ENCODE measurements at regions not wholly inside any gene's neighbourhood (a gene's known extent, or its start where the extent isn't known, plus 50 kb on each side); places are given as distances from the start of the nearest gene placed in this dataset.

DNA sequence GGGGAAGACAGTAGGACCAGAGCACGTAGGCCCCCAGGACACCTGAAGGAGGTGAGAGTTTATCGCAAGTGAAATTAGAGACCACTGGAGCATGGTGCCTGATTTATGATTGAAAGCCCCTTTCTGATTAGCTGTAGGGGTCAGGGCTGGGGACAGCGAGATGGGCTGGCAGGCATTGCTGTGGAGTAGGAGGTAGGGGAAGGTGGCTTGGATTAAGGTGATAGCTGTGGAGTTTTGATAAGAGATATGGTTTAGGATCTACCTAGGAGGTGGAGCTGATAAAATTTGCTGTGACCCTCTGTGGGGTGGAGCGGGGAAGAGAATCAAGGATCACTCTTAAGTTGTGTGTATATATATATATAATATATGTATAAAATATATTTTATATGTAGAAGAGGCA, 157.5 kb downstream of the CD8B2 start:
- DNase-seq (ENCODE audit: low spot score): no peak
- Histone ChIP-seq H3K27me3 (ENCODE audit: control insufficient read depth in 4 of 4, insufficient read depth in 4 of 4, low read length in 3 of 4) (no peaks in the 10 kb centered on the region), H3K4me3 (ENCODE audit: low read depth in 1 of 3, low read length in 3 of 3) (no peak overlapping the region), H3K27ac (ENCODE audit: low read depth in 1 of 2, low read length in 2 of 2) (no peak overlapping the region), H3K36me3 (ENCODE audit: control insufficient read depth in 4 of 4, insufficient read depth in 3 of 4, low read depth in 1 of 4, low read length in 3 of 4) (no peaks in the 10 kb centered on the region), H3K4me1 (ENCODE audit: control insufficient read depth in 4 of 4, insufficient read depth in 4 of 4, low read length in 3 of 4) (no peaks in the 10 kb centered on the region), H3K9me3 (ENCODE audit: control insufficient read depth in 4 of 4, low read length in 3 of 4) (no peaks in the 10 kb centered on the region), H3K9ac (ENCODE audit: low read depth in 1 of 2, low read length in 2 of 2) (no peak overlapping the region)
- 95% methylated on average over 4 of the region's 4 CpGs for WGBS
- TF ChIP-seq HNF4A (conservative IDR thresholded peaks at IDR 0.05): no peak
- TF ChIP-seq FOXA1 (IDR thresholded peaks at IDR 0.05): no peak
- TF ChIP-seq EGR1 (IDR thresholded peaks at IDR 0.05; ENCODE audit: low read depth in 2 of 2): no peak
- TF ChIP-seq HNF4G (IDR thresholded peaks at IDR 0.05): no peak
- TF ChIP-seq, protein P1, sequence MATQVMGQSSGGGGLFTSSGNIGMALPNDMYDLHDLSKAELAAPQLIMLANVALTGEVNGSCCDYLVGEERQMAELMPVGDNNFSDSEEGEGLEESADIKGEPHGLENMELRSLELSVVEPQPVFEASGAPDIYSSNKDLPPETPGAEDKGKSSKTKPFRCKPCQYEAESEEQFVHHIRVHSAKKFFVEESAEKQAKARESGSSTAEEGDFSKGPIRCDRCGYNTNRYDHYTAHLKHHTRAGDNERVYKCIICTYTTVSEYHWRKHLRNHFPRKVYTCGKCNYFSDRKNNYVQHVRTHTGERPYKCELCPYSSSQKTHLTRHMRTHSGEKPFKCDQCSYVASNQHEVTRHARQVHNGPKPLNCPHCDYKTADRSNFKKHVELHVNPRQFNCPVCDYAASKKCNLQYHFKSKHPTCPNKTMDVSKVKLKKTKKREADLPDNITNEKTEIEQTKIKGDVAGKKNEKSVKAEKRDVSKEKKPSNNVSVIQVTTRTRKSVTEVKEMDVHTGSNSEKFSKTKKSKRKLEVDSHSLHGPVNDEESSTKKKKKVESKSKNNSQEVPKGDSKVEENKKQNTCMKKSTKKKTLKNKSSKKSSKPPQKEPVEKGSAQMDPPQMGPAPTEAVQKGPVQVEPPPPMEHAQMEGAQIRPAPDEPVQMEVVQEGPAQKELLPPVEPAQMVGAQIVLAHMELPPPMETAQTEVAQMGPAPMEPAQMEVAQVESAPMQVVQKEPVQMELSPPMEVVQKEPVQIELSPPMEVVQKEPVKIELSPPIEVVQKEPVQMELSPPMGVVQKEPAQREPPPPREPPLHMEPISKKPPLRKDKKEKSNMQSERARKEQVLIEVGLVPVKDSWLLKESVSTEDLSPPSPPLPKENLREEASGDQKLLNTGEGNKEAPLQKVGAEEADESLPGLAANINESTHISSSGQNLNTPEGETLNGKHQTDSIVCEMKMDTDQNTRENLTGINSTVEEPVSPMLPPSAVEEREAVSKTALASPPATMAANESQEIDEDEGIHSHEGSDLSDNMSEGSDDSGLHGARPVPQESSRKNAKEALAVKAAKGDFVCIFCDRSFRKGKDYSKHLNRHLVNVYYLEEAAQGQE (IDR thresholded peaks at IDR 0.05): no peak
- no peak for TF ChIP-seq FOXA2 (IDR thresholded peaks at IDR 0.05)
- TF ChIP-seq, protein P2, sequence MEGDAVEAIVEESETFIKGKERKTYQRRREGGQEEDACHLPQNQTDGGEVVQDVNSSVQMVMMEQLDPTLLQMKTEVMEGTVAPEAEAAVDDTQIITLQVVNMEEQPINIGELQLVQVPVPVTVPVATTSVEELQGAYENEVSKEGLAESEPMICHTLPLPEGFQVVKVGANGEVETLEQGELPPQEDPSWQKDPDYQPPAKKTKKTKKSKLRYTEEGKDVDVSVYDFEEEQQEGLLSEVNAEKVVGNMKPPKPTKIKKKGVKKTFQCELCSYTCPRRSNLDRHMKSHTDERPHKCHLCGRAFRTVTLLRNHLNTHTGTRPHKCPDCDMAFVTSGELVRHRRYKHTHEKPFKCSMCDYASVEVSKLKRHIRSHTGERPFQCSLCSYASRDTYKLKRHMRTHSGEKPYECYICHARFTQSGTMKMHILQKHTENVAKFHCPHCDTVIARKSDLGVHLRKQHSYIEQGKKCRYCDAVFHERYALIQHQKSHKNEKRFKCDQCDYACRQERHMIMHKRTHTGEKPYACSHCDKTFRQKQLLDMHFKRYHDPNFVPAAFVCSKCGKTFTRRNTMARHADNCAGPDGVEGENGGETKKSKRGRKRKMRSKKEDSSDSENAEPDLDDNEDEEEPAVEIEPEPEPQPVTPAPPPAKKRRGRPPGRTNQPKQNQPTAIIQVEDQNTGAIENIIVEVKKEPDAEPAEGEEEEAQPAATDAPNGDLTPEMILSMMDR (IDR thresholded peaks at IDR 0.05; ENCODE audit: low read depth, low read length, missing input control): no peak
- no peak for TF ChIP-seq GABPA (IDR thresholded peaks at IDR 0.05 in 1 of 2, conservative IDR thresholded peaks at IDR 0.05 in 1 of 2)
- no peak for TF ChIP-seq RAD21 (IDR thresholded peaks at IDR 0.05)
- TF ChIP-seq, protein P3, sequence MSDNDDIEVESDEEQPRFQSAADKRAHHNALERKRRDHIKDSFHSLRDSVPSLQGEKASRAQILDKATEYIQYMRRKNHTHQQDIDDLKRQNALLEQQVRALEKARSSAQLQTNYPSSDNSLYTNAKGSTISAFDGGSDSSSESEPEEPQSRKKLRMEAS (IDR thresholded peaks at IDR 0.05): no peak
- no peak for TF ChIP-seq RXRA (IDR thresholded peaks at IDR 0.05)
- no peak for TF ChIP-seq JUND (IDR thresholded peaks at IDR 0.05)

DNA sequence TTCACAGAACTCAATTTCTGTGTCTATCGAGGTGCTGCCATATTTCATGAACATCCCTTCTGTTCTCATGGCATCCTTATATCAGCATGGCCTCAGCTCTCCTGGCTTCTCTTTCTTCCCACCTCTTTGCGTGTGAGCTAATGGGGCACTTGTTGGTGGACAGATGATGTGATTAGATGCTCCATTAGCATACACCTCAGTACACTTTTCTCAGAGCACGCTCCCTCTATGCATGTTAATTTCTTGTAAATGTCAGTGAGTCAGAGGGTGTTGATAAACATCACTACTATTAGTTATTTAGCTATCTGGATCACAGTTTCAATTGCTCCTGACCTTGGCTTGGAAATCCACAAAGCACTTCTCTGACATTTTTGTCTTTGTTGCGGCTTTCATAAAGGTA, 159.4 kb downstream of the CD8B2 start:
- no peak overlapping the region for H3K4me3 ChIP-seq (ENCODE audit: low read depth in 1 of 3, low read length in 3 of 3)
- H3K9me3 ChIP-seq (ENCODE audit: control insufficient read depth in 4 of 4, low read length in 3 of 4): peaks cover 0 to 2% (median 0%) of the 10 kb centered on the region in 4 donors
- H3K36me3 ChIP-seq (ENCODE audit: control insufficient read depth in 4 of 4, insufficient read depth in 3 of 4, low read depth in 1 of 4, low read length in 3 of 4): no peaks in the 10 kb centered on the region
- DNase-seq (ENCODE audit: low spot score): no peak
- H3K27me3 ChIP-seq (ENCODE audit: control insufficient read depth in 4 of 4, insufficient read depth in 4 of 4, low read length in 3 of 4): no peaks in the 10 kb centered on the region
- 92% methylated on average over 4 of the region's 4 CpGs for WGBS
- no peaks in the 10 kb centered on the region for H3K4me1 ChIP-seq (ENCODE audit: control insufficient read depth in 4 of 4, insufficient read depth in 4 of 4, low read length in 3 of 4)
- H3K27ac ChIP-seq (ENCODE audit: low read depth in 1 of 2, low read length in 2 of 2): no peak overlapping the region
- no peak overlapping the region for H3K9ac ChIP-seq (ENCODE audit: low read depth in 1 of 2, low read length in 2 of 2)
- TF ChIP-seq YY1 (IDR thresholded peaks at IDR 0.05) (no peak), EGR1 (IDR thresholded peaks at IDR 0.05; ENCODE audit: low read depth in 2 of 2) (no peak), RXRA (IDR thresholded peaks at IDR 0.05) (no peak), FOXA2 (IDR thresholded peaks at IDR 0.05) (no peak), NR2F2 (IDR thresholded peaks at IDR 0.05) (no peak), JUND (IDR thresholded peaks at IDR 0.05) (no peak), HNF4G (IDR thresholded peaks at IDR 0.05) (no peak), GABPA (IDR thresholded peaks at IDR 0.05 in 1 of 2, conservative IDR thresholded peaks at IDR 0.05 in 1 of 2) (no peak), TAF1 (conservative IDR thresholded peaks at IDR 0.05) (no peak), RAD21 (IDR thresholded peaks at IDR 0.05) (no peak), HNF4A (conservative IDR thresholded peaks at IDR 0.05) (no peak), SP1 (IDR thresholded peaks at IDR 0.05) (no peak)
- TF ChIP-seq, protein P2 (IDR thresholded peaks at IDR 0.05; ENCODE audit: low read depth, low read length, missing input control): no peak
- TF ChIP-seq, protein P3 (IDR thresholded peaks at IDR 0.05): no peak
- TF ChIP-seq, protein P1 (IDR thresholded peaks at IDR 0.05): no peak
- TF ChIP-seq, protein P4, sequence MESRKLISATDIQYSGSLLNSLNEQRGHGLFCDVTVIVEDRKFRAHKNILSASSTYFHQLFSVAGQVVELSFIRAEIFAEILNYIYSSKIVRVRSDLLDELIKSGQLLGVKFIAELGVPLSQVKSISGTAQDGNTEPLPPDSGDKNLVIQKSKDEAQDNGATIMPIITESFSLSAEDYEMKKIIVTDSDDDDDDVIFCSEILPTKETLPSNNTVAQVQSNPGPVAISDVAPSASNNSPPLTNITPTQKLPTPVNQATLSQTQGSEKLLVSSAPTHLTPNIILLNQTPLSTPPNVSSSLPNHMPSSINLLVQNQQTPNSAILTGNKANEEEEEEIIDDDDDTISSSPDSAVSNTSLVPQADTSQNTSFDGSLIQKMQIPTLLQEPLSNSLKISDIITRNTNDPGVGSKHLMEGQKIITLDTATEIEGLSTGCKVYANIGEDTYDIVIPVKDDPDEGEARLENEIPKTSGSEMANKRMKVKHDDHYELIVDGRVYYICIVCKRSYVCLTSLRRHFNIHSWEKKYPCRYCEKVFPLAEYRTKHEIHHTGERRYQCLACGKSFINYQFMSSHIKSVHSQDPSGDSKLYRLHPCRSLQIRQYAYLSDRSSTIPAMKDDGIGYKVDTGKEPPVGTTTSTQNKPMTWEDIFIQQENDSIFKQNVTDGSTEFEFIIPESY (IDR thresholded peaks at IDR 0.05): no peak

All from liver (tissue), 8 donors.